HG03520 (cell line): ENCODE measurements at regions not wholly inside any gene's neighbourhood (a gene's known extent, or its start where the extent isn't known, plus 50 kb on each side); places are given as distances from the start of the nearest gene placed in this dataset.
A peak's percentile ranks its signal among the peaks of the same experiment; 100 is the strongest.

Experiments
- ATAC-seq: cut with Tn5 transposase; IDR thresholded peaks from one replicate; pipeline ENCODE4 v1.9.1; 2021; ENCODE audit warnings: mild to moderate bottlenecking, moderate library complexity; ENCODE audit not compliant: unreplicated experiment

- ATAC-seq, result no peak
These were observed 68.6 kb upstream of the FOXA2 start for GRCh38 chr20:22652681-22653588.

DNA sequence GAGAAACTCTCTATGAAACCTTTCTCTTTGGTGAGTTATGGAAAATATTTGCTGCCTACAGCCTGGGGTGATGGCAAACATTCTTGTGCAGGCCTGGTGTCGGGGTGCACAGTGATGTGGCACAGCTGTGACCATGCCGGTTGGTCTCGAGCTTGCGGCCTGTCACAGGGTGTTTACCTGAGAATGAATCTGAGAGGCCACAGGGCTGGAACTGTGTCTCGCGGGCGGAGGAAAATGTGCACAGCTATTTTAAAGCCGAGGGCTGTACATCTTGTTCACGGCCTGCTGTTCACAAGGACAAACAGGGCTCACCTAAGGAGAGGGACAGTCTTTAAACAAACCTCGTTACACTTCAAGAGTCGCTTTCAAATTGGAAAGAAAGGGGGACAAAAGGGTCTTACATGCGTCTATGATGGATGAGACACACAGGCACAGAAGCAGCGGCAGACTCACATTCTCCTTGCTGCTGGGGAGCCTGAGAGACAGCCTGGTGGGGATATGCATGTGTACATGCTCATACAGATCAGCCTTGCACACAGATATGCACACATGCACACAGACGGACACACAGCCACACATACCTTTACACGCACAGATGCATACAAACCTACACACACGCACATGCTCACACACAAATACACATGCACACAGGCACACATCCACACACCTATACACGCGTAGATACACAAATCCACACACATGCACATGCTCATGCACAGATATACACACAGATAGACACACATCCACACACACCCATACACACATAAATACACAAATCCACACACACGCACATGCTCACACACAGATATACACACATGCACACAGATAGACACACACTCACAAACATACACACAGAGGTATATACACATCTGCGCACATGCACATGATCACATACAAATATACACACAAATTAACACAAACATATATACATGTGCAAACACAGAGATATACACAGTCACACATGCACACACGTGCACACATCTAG is 69.6 kb upstream of the FOXA2 start:
- no peak for ATAC-seq

GRCh38 chr20:22663528-22664025 is 79.2 kb upstream of the FOXA2 start:
- no peak for ATAC-seq

GRCh38 chr20:22667198-22667597 is 82.8 kb upstream of the FOXA2 start:
- ATAC-seq, result no peak

DNA sequence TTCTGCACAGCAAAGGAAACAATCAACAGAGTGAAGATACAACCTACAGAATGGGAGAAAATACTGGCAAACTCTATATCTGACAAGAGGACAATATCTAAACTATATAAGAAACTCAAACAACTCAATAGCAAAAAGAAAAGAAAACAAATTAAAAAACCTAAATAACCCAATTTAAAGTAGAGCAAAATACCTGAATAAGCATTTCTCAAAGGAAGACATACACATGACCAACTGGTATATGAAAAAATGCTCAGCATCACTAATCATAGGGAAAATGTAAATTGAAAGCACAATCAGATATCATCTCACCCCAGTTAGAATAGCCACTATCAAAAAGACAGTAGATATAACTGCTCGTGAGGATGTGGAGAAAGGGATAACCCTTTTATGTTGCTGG is 87.8 kb upstream of the FOXA2 start:
- ATAC-seq, result no peak

GRCh38 chr20:22673467-22673866 is 89.1 kb upstream of the FOXA2 start:
- ATAC-seq, result no peak

DNA sequence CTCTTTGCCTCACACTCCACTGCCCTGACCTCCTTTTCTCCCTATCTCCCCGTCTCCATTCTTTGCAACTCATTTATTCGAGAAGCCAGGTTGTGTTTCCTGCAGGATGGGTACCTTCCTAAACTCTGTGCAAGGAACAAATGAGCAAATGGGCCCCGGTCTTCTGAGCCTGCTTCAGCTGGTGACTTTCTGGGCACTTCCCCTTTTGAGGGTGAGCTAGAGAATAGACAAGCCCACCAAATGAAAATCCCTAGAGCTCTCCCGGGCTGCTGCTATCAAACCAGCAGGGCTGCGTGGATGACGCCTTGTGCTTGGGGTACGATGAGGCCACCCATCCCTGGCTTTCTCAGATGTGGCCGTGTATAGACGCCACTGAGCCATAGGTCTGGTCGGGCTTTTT is 91.0 kb upstream of the FOXA2 start:
- no peak for ATAC-seq

- ATAC-seq, result no peak
These were observed 94.3 kb upstream of the FOXA2 start for GRCh38 chr20:22678678-22679077.

DNA sequence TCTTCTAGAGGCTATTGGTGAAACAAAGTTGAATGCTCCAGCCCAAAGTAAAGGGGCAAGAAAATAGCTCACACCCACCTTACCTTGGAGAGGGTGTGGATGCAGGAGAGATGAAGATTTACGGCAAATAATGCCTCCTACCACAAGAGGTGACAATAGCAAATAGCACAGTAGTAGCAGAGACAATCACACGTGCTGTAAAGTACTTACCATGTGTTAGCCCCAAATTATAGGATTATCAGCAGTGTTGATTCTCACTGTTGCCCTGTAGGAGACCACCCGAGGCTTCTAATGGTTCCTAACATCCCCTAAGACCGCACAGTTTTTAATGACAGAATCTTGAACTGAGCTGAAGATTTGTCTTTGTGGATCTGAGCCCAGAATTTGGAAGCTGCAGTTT is 94.8 kb upstream of the FOXA2 start:
- no peak for ATAC-seq

GRCh38 chr20:22680031-22680740 is 95.8 kb upstream of the FOXA2 start:
- no peak for ATAC-seq

DNA sequence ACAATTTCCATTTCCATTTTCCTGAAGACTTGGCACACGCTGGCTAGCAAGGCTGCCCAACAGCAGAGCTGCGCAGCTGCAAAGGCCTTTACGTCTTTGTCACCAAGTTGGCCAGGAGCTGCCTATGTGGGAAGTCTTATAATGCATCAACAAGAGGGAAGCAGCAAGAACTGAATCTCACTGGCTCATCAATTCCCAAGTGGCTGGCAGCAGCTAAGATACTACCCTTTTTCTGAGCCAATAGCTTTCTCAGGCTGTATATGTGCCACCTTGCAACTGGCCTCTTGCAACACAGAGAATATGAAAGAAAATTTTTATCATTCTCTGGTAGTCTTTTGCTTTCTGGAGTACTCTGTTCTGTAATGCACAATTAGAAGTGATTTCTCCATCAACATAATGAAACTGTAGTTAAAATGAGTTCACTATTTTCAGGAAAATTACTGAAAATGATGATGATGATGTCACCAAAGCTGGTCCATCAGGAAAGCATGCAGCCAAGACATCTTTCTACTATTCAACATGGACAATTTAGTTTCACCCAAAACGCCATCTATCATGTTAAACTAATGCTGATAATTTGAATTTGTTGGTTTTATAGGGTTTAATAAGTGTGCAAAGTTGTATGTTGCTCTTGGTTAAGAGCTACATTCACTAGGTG is 97.3 kb upstream of the FOXA2 start:
- no peak for ATAC-seq

- no peak for ATAC-seq
These were observed 98.0 kb upstream of the FOXA2 start for GRCh38 chr20:22682381-22682780.

GRCh38 chr20:22684072-22684762 is 99.8 kb upstream of the FOXA2 start:
- peak; percentile 67 for ATAC-seq

DNA sequence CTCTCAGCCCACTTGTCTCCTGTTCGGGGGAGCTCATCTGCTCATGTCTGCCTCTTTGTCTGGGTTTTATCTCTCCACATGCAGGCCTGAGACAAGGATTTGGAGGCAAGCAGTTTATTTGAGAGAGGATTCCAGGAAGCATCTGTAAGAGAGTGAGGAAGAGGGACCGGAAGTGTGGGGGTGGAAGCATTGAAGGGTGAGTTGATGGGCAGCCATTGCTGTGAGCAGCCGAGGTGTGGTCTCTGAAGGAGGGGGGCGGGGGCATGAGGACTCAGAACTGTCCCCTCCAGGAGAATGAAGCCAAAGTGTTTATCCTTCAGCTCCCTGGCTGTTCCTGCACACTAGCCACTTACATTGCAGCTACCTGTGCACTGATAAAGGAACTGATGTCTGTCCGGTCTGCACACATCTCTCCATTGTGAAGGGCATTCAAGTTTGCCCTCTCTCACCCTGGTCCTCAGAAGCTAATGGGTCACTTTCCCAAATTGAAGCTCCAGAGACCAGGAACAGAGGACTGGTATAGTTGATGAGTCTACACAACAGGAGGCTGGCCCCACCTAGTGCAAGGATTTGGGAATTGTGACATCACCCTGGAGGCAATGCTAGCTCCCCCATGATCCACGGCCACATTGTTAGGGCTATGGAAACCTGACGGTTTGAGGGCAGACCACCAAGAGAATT is 100.5 kb upstream of the FOXA2 start:
- no peak for ATAC-seq

- ATAC-seq, result no peak
These were observed 101.7 kb upstream of the FOXA2 start for GRCh38 chr20:22686097-22686496.

DNA sequence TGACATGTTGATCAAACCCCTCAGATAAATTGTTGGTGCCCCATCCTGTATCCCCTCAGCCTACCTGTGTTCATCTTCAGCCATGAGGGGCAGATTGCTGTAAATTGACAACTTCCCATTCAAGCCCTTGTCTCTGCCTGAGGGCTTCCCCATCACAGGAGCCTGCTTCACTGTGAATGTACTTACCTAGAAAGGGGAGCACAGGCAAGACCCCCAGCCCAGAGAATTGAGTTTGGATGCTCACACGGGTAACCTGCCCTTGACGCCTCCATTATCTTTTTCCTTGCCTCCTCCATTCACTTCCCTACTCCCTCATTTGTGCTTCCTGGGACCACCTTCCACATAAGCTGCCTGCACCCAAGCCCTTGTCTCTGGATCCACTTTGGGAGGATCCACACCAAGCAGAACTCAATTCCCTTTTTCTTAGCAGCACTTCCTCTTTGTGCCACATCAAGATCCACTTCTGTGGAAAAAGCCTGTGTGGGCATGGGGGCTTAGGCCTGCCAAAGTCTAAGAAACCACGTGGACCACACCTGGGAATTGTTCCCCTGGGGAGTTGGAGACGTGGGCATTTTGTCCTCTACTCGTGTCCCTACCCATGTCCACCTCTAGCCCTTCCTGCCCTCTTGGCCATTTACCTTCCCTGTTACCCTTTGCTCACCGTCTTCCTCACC is 103.4 kb upstream of the FOXA2 start:
- ATAC-seq, result no peak

DNA sequence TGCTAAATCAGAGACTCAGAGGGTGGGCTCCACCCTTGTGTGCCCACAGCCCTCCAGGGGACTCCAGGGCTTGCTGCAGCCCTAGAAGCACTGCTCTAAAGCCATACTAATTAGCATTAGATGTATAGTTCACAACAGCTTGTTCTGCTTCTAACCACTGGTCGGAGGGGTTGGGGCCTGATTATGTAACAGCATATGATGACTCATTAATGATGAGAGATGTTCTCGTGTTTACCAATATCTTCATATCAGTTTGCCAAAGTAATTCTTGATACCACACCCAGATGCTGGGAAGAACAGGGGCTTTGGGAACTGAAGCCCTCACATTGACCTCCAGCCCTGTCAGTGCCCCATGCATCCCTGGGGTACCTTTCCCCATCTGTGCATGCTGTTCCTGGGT is 104.1 kb upstream of the FOXA2 start:
- ATAC-seq, result no peak

- no peak for ATAC-seq
These were observed 104.9 kb upstream of the FOXA2 start for GRCh38 chr20:22689266-22689665.

- no peak for ATAC-seq
These were observed 105.6 kb upstream of the FOXA2 start for GRCh38 chr20:22690000-22690399.
